ENCODE measurements at regions not wholly inside any gene's neighbourhood (a gene's known extent, or its start where the extent isn't known, plus 50 kb on each side); places are given as distances from the start of the nearest gene placed in this dataset.

- TF ChIP-seq, protein P1, sequence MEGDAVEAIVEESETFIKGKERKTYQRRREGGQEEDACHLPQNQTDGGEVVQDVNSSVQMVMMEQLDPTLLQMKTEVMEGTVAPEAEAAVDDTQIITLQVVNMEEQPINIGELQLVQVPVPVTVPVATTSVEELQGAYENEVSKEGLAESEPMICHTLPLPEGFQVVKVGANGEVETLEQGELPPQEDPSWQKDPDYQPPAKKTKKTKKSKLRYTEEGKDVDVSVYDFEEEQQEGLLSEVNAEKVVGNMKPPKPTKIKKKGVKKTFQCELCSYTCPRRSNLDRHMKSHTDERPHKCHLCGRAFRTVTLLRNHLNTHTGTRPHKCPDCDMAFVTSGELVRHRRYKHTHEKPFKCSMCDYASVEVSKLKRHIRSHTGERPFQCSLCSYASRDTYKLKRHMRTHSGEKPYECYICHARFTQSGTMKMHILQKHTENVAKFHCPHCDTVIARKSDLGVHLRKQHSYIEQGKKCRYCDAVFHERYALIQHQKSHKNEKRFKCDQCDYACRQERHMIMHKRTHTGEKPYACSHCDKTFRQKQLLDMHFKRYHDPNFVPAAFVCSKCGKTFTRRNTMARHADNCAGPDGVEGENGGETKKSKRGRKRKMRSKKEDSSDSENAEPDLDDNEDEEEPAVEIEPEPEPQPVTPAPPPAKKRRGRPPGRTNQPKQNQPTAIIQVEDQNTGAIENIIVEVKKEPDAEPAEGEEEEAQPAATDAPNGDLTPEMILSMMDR (IDR thresholded peaks at IDR 0.05): no peak
- no peak for TF ChIP-seq ZFX (IDR thresholded peaks at IDR 0.05; ENCODE audit: borderline replicate concordance)
Measured at GRCh38 chr7:1343551-1343950, 110.9 kb downstream of the UNCX start.
